ENCODE measurements at regions not wholly inside any gene's neighbourhood (a gene's known extent, or its start where the extent isn't known, plus 50 kb on each side); places are given as distances from the start of the nearest gene placed in this dataset.
"Not testable (repeated sequence)": the region's sequence is repeated elsewhere in the genome, so short reads cannot be mapped to it uniquely, and the experiment has no call there.

DNA sequence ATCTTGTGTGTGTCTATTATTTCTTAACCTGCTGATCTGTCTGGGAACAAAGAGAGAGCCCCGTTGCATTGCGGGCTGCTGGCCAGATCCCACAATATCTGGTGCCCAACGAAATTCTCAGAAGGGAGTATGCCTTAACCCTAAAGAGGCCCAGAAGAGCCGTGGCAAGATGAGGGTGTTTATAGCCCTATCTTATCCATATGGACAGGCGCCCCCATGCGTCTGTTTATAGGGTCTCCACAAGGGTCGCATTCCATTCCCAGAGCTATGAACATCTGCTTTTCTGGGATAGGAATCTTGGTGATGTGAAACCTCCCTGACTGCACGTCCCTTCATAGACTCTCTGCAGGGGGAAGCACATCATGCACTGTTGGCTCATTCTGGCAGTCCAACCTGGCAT is 1262.5 kb downstream of the RAPGEF2 start:
- not testable (repeated sequence) for DNase-seq

DNA sequence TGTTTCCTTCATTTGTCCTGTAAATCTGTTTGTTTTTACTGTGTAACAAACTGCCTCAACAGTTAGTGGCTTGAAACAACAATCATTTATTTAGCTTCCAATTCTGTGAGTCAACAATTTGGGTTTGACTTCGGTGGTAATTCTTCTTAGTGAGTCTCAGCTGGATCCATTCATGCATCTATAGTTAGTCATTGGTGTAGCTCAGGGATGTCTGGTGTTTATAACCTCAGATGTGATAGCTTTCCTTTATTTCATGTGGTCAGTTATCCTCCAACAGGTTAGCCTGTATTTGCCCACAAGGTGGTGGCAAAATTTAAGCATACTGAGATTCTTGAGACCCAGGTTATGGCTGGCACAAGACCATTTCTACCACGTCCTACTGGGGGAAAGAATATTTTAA is 1267.2 kb downstream of the RAPGEF2 start:
- no peak for DNase-seq

DNA sequence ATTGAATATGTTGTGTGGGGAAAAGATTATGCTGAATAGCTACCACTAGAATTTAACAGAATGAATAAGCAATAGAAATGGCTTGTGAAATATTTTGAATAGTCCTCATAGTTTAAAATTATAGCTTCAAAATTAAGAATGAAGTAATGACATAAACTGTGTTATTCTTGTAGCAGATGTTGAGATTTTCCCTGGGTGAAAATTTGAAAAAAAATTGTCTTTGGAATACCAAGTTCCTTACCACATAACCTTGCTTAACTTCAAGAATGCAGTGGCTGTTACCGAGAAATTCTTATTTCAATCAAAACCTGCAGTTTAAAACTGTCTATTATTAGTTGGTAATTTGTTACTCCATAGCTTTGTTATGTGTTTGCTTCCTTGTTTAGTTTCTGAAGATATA is 1268.6 kb downstream of the RAPGEF2 start:
- DNase-seq, result no peak

DNA sequence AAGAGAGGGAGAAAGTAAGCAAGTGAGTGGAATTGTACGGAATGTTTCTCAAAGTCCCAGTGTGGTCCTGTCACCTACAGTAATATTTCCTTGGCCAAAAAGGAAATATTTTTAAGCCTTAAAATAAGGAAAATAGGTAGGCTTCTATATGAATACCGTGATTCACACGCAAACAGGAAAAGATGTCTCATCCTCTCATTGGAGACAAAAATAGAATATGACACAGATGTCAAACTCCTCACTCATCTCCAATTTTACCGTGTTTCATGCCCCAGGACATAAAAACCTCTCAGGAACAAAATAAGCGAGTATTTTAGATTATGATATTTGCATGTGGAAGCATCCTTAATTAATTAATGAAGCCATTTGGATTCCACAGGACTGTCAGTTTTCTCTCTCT is 1269.5 kb downstream of the RAPGEF2 start:
- DNase-seq, result no peak

DNA sequence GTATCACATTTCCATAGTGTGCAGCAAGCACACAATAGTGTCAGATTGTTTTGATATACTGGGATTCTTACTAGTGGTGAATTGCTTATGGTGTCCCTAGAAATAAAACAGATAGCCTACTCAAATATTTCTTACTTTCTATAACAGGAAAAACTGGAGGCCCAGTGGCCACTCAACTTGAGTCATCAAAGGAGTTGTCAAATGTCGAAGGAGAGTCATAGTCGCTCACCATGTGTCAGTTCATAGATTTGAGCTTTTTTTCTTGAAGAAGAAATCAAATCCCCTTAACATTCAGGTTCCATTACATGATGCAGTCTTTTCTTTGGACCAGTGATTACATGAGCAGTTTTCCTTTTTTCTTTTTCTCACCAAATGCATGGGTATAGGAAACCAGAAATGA is 1271.0 kb downstream of the RAPGEF2 start:
- no peak for DNase-seq

DNA sequence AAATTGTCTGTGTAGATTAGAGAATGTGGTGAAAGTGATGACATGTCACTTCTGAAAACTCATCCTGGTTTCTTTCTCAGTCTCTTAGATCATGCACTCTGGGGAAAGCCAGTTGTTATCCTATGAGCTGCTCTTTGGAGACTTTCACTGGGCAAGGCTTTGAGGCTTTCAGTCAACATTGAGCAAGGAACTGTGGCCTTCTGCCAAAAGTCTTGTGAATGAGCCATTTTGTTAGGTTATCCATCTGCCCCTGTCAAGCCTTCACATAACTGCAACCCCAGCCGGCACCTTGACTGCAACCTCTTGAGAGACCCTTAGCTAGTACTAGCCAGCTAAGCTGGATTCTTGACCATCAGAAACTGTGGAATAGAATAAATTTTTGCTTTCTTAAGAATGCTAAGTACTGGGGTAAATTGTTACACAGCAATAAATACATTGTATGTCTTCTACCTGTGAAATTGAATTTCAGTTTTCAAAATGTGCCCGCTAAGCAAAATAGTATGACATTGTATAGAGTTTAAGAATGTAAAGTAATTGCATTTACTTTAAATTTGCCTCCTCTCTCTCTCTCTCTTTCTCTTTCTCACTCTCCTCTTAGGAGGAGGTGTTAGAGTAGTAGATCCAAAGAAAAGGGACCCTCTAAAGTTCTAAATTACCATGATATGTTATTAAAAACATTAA is 1273.0 kb downstream of the RAPGEF2 start:
- no peak for DNase-seq

DNA sequence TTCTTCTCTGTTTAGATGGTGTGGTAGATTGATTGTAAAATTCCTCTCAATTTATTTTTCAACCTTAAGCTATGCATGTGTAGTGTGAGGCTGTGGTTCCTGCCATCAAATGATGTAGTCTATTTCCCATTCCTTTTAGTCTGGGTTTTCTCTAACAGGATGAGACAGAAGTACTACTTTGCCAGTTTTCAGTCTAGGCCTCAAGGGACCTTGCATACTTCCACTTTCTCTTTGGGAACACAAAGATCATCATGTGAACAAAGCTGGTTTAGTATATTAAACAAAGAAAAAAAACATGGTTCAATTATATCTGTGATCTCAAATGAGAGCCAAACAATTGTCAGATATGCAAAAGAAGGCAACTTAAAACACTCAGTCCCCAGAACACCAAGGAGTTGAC is 1284.0 kb downstream of the RAPGEF2 start:
- DNase-seq, result no peak

DNA sequence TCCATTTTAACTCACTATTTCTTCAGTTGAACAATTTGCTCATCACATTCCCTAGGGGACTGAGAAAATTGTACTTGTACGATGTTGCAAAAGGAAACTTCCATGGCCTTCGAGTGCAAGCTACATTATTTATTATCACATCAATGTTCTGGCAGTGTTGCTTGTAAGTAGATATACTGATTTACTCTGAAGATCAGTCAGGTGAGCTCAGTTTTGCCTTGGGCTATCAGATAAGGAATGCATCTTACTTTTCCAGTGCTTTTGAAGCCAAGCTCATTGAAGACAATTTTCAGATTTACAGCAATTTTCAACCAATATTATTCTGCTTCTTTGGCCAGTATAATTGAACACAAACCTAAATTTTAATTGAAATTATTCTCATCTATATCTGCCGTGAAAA is 1296.9 kb downstream of the RAPGEF2 start:
- DNase-seq, result no peak

DNA sequence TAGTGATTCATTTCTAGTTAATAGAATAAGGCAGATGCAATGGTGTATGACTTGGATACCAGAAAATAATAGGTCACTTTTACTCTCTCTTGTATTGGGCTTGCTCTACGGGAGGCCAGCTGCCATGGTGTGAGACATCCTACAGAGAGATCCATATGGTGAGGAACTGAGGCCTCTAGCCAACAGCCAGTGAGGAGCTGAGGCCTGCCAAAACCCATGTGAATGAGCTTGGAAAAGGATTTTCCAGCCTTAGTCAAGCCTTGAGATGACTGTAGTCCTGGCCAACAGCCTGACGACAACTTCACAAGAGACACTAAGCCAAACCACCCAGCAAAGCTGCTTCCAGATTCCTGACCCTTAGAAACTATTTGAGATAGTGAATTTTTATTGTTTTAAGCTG is 1300.2 kb downstream of the RAPGEF2 start:
- DNase-seq, result no peak

DNA sequence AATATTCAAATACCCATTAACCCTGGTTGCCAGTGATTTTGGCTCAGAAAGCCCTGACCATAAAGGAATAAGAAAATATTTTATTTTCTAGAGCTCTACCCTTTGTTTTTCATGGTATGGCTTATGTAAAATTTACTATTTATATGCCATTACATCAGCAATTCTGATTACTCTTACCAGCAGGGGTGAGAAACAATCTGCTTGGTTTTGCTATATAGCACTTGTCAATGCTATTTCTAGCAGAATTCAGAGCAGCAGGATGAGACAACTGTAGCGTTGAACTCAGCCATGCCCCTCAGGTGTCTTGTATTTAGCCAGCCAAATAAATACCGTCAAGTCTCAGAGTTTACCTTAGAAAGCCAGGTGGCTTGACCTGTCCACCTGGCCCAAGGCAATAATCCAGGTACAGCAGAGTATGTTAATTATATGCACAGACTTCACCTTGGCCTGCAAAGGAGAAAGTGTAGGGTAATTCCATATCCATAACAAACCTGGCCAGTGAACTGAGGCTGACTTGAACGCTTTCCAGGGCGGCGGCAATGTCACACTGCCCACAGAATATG is 1303.5 kb downstream of the RAPGEF2 start:
- DNase-seq, result no peak

DNA sequence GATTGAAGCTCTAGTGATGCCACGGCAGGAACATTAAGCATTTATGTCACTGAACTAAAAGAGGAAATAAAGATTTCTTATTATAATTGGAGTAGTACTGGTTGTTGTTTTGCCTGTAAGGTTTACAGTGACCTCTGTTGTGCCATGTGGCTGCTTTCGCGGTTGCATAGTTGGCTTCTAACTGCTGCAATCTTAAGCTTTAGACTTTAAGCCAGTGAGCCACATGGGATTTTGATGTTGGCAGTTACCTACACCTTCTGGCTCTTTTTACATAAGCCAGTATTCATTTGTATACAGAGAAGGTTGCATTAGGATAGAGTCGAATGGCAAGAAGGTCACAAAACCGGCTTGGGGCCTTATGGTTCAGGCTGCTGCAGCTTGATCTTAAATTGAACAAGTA is 1311.6 kb downstream of the RAPGEF2 start:
- DNase-seq, result no peak

DNA sequence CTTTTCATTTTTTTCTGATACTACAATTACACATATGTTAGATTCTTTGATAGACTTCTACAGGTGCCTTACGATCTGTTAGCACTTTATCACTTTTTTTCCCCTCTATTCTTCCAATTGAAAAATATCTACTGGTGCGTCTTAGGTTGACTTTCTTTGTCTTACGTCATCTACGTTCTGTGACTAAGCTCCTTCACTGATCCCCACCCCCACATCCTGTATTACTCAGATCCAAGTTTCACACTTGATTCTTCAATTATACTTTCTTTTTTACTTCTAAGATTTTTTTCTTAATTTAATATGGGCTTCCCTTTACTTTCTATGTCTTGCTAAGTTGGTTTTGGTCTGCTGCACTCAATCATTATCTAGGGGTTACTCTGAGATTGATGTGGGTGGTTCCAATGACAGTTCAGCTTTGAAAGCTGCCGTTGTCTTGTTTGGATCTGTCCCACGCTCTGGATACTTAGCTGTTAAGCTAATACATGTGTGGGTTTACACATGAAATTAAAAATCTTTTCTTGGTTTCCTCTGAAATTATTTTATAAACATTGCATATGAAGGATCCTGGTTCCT is 1321.1 kb downstream of the RAPGEF2 start:
- no peak for DNase-seq

DNA sequence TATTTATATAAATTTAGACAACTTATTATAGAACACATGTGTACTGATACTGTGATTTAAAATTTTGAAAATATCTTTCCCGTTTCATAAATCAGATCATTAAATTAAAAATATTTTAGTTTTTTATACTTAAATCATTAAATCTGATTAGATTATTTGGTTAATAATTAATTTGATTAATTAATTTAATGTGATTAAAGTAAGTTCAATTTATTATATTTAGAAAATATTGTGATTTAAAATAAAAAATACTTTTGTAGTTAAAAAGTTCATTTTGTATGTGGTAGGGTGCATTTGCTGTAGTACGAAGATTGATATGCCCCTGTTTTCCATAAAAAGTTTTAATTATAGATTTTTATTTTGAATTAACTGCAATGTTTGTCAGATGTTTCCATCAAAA is 1323.4 kb downstream of the RAPGEF2 start:
- DNase-seq, result no peak

DNA sequence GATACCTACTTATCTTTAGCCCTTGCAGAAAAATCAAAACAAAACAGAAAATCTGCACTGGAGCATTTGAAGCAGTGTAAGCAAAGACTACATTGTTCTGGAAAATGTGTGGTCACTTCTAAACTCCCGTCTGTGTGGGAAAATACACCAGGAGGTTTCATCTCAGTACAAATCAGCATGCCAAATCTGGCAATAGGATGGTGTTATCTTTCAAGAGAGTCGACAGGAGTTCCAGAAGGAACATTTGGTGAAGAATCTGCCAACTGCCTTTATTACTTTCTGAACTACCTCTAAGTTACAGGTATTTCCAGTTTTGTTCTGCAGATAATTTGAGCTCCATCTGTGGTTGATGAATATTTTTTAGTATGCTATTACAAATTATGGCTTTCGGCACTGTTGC is 1348.0 kb downstream of the RAPGEF2 start:
- DNase-seq, result no peak

DNA sequence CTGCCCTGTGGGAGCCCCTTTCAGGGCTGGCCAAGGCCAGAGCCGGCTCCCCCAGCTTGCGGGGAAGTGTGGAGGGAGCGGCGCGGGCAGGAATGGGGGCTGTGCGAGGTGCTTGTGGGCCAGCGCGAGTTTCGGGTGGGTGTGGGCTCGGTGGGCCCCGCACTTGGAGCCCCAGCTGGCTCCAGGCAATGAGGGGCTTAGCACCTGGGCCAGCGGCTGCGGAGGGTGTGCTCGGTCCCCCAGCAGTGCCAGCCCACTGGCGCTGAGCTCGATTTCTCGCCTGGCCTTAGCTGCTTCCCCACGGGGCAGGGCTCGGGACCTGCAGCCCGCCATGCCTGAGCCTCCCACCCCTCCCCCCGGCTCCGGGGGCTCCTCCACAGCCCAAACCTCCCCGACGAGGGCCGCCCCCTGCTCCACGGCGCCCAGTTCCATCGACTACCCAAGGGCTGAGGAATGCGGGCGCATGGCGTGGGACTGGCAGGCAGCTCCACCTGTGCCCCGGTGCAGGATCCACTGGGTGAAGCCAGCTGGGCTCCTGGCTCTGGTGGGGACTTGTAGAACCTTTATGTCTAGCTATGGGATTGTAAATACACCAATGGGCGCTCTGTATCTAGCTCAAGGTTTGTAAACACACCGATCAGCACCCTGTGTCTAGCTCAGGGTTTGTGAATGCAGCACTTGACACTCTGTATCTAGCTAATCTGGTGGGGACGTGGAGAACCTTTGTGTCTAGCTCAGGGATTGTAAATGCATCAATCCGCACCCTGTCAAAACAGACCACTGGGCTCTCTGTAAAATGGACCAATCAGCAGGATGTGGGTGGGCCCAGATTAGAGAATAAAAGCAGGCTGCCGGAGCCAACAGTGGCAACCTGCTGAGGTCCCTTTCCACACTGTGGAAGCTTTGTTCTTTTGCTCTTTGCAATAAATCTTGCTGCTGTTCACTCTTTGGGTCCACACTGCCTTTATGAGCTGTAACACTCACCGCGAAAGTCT is 1379.1 kb downstream of the RAPGEF2 start:
- not testable (repeated sequence) for DNase-seq

DNA sequence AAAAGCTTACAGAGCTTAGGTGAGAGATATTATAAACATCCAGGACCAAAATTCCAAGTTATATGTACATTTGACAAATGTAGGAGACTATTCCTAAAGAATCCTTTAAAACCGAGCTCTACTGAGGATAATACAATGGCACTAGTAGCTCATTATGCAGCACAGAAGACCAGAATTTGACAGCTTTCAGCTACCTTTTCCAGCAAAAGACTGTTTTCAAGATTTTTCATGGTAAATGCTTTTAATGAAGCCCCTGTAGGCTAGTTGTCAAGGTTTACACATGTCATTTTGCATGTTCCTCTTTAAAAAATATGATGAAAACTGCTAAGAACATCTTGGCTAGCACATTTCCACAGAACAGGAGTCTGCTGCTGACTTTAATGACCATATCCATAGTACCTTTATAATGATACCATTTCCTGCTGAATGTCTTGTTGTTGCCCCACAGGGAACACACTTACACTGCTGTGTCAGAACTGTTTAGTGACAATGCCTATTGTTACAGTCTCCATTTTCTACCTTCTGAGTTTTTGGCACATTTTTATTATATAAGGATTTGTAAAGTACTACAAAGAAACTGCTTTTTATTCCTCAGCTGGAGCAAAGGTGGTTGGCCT is 1382.3 kb downstream of the RAPGEF2 start:
- no peak for DNase-seq

DNA sequence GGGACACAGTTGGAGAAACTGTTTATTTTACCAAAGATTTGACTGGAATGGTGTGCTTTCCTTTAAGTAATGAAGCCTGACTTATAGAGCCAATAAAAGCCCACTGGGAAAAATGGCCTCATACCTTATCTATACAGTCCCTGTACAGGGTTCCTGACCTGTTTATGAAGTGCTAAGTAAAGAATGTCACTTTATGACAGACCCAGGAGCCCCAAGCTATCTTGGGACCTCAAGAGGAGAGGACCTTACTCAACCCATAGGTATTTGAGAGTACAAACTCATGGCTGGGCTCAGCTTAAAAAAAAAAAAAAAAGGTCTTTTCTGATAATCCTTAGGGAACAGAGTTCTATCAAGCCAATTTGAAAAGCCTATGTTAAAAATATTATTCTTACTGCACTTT is 1389.3 kb downstream of the RAPGEF2 start:
- DNase-seq, result no peak

DNA sequence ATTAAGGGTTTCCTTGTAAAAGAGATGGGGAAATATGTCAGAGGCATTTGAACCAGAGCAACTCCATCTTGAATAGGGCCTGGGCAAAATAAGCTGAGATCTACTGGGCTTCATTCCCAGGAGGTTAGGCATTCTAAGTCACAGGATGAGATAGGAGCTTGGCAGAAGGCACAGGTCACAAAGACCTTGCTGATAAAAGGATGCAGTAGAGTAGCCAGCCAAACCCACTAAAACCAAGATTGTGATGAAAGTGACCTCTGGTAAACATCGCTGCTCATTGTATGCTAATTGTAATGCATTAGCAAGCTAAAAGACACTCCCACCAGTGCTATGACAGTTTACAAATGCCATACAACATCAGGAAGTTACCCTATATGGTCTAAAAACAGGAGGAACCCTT is 1390.3 kb downstream of the RAPGEF2 start:
- DNase-seq, result no peak

DNA sequence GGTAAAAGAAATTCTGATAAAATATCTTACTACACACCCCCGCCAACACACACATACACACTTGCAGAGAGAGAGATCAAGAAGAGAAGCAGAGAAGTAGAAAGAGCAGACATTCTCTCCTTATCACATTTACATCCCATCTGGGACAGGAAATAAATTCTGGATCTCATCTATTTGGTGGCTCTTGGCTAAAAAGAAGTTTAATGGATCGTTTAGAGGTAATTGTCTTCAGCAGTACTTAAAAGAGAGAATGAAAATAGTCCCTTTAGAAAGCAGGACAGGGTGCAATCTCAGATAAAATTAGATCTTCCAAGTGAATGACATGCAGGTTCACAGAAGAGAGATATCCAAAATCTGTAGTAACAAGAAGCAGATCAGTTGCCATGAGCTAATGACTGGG is 1392.5 kb downstream of the RAPGEF2 start:
- DNase-seq, result no peak

DNA sequence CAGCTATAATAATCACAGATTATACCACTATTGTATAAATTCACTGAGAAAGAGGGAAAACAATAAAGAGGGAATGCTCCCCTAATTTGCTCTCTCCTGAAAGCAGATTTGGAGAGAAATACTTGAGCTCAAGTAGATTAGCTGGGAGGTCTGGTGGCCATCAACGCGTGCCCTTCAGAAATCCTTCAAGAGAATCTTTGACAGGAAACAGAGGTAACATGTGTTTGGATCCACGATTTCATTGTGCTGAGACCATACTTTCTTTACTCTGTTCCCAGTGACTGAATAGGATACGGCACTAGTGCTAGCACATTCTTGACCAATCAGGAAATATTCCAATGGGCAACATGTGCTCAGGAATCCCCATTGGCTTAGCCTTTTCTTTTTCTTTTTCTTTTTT is 1395.3 kb downstream of the RAPGEF2 start:
- no peak for DNase-seq

DNA sequence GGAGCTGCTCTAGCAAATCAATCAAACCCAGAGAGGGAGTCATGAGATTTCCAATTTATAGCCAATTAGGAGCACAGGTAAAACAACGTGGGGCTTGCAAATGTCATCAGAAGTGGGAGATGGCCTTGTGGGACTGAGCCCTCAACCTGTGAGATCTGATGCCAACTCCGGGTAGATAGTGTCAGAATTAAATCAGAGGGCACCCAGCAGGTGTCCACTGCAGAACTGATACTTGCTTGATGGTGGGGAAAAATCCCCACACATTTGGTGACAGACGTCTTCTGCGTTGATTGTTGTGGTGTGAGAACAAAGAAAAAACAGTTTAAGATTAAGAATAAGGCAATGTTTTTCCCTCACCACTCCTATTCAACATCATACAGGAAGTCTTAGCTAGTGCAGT is 1402.8 kb downstream of the RAPGEF2 start:
- no peak for DNase-seq

DNA sequence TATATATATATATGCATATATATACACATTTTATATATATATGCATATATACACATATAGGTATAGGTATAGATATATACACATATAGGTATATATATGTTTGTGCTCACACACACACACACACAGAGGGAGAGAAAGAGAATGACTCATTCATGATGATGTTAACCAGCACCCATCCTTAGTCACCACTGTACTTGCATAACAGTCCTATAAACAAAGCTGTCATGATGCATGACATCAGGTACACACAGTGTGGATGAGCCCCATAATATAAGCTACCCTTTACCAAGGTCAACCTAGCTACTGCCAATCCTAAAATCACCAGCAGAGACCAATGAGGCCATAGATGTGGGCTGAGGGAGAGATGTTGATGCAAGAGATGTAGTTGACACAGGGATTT is 1408.0 kb downstream of the RAPGEF2 start:
- DNase-seq, result no peak

DNA sequence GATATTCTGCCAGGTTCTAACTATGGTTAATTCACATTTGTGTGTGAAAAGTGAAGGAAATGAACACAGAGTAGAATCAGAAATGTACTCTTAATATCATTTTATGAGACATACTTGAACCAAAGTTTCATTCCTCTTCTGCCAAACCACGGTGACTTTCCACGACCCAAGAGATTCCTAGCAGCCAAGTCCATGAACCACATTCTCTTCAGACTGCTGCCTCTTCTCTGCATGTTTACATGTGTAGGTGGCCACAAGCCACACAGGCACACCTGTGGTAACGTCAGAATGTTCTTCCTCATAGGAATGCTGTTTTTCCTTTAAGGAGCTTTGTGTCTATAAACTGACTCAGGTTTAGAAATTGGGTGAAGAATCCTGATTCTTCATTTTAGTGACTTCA is 1411.2 kb downstream of the RAPGEF2 start:
- no peak for DNase-seq
